NCI-H1436 (cell line): ENCODE measurements at regions not wholly inside any gene's neighbourhood (a gene's known extent, or its start where the extent isn't known, plus 50 kb on each side); places are given as distances from the start of the nearest gene placed in this dataset.

Experiments used
- DNase-seq: peaks from one replicate; lab custom pipeline; 2025; lab: John Stamatoyannopoulos, UW

- no peak for DNase-seq
Observed at GRCh38 chr12:75724307-75724927, 213.0 kb upstream of the KRR1 start.

DNA sequence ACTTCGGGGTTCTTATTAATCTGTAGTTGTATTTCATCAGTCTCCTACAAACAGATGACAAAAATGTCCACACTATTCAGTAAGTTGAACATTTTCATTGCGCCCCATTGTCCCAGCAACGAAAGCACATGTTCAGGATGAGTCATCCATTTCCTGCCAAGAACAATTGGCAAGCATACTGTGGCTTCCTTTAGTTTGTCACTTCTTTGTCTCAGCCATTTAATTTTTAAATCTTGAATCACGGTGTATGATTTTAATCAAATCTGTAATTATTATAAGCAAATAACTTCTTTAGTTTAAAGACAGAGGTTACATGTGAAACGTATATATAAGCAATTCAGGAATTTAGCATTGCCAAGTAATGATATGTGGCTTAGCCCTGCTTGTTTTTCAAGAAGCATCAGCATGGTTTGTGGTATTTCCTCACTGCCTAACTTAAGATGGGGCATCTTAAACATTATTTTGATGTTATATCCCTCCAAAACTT lies 211.3 kb upstream of the KRR1 start:
- DNase-seq, result peak; percentile 23

GRCh38 chr12:75721796-75722195 lies 210.4 kb upstream of the KRR1 start:
- DNase-seq, result no peak

- DNase-seq, result no peak
Observed at GRCh38 chr12:75720812-75721641, 209.6 kb upstream of the KRR1 start.

DNA sequence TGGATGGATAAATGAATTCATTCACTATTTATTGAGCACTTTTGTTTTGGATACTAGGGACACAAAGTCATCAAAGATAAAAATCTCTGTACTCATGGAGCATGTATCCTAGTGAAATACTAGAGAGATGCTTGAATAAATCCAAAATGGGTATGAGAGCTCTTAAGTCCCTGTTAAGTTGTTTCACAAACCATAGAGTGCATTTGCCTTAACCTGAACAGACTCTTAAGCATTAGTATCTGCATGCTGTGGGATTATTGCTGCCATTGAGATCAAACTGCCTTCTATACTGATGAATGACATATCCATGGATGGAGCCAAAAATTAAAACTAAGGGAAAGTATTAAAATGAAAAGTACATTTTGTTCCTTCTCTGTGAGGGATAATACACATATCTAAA lies 206.5 kb upstream of the KRR1 start:
- no peak for DNase-seq

DNA sequence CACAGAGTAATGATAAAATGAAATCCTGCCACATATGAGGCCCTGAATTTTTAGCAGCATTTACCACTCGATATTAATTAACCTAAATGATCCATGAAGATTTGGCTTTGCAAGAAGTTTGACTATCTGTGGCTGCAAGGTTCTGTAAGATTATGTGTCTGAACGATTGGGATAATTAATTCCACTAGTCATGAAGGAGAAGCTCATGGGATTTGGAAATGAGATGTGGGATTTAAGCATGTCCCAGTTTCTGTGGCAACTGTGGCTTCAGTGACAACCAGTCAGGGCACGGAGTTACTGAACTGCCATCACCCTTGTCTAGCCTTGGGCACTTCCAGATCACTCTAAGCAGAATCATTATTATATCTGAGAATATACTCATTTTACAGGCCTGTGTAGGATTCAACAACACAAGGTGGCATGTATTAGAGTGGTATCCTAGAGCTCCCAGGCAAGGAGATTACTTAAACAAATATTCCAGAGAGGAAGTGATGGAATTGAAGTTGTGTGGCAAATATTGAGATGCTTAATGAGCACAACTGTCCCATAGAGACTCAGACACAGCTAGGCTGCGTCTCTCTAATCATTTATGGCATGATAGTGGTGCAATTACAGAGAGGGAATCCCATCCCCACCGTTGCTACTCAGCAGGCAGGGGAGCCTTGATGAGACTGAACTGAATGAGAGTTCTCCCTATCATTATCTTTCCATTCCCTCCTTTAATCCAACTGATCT lies 205.0 kb upstream of the KRR1 start:
- no peak for DNase-seq

DNA sequence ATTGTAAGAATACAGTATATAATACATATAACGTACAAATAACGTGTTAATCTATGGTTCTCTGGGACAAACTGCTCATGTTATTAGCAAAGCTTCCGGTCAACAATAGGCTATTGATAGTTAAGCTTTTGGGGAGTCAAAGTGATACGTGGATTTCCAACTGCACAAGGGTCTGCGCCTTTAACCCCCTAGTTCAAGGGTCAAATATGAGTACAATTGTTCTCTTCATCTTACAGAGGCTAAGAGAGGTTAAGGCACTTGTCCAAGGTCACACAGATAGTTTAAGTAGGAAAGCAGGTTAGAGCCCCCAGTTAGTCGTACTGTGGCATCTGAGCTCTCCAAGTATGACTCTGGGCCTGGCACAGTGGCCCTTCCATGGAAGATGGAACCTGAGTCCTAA lies 204.3 kb upstream of the KRR1 start:
- no peak for DNase-seq

DNA sequence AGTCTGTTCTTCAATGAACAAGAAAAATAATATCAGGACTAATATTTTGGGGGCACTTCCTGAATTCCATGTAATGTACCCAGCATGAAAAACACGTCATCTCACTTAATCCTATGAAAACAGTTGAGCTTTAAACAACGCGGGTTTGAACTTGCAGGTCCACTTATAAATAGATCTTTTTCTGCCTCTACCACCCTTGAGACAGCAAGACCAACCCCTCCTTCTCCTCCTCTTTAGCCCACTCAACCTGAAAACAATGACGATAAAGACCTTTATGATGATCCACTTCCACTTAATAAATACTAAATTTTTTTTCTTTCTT lies 203.9 kb upstream of the KRR1 start:
- DNase-seq, result no peak

GRCh38 chr12:75714462-75715322 lies 203.3 kb upstream of the KRR1 start:
- no peak for DNase-seq

- no peak for DNase-seq
Observed at GRCh38 chr12:75713434-75713833, 202.0 kb upstream of the KRR1 start.

DNA sequence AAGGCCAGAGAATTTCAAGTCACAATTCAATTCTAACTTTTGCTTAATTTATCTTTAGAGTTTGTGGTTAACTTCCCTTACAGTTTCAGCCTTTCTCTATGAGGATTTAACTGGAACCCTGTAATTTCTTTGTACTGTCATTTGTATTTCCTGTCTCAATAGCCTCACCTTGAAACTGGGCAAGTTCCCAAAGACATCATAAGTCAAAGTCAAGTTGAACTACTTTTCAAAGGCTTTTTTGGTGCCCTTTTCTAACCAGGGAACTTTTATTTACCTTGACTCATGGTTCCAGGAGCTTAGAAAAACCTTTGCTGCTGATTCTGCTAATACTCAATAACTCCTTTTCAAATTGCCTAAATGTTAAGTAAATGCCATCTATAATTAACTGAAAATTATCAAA lies 200.8 kb upstream of the KRR1 start:
- DNase-seq, result no peak

- DNase-seq, result no peak
Observed at GRCh38 chr12:75711271-75711670, 199.9 kb upstream of the KRR1 start.

GRCh38 chr12:75710361-75711069 lies 199.1 kb upstream of the KRR1 start:
- DNase-seq, result no peak

GRCh38 chr12:75709503-75709902 lies 198.1 kb upstream of the KRR1 start:
- no peak for DNase-seq

DNA sequence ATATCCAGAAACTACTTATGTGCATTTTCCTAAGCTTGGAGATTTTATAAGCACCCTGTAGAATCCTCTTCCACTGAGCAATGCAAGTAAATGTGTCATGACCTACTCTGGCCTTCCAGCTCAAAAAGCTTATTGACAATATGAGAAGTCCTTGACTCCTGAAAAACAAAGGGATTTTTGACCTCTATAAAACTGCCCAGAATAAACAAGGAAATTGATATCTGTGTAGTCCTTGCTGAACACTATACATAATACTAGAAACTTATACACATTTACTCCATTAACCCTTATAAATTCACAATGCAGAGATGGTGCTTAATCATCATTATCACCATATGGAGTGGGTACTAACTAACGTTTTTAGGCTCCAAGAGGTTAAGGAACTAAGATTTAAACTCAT lies 197.4 kb upstream of the KRR1 start:
- no peak for DNase-seq

DNA sequence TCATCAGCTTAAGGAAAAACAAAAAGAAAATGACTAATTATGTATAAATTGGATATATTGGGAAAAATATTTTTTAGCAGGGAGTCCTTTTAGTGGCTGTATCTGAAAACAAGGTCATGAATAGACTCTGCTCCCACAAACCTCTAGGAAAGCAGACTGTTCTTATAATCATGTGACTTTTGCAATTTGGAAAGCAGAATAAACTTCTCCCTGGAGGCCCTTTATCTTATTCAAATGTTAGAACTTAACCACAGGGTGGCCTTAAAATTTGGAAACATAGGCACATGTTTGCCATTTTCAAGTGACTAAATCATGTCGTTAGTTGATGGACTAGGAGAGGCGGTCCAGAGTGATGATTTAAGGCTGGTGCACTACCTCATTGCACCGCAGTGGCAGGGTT lies 196.6 kb upstream of the KRR1 start:
- no peak for DNase-seq

- DNase-seq, result no peak
Observed at GRCh38 chr12:75706786-75707605, 195.6 kb upstream of the KRR1 start.

GRCh38 chr12:75705749-75706711 lies 194.6 kb upstream of the KRR1 start:
- no peak for DNase-seq

GRCh38 chr12:75704664-75705063 lies 193.3 kb upstream of the KRR1 start:
- DNase-seq, result no peak
